ENCODE measurements at regions not wholly inside any gene's neighbourhood (a gene's known extent, or its start where the extent isn't known, plus 50 kb on each side); places are given as distances from the start of the nearest gene placed in this dataset.

- DNase-seq (ENCODE audit: low spot score) (no peak), ATAC-seq (no peak), FAIRE-seq (no peak)
- Histone ChIP-seq H3K4me2 (ENCODE audit: low read depth, low read length) (no peak overlapping the region), H2AFZ (ENCODE audit: low read length) (no peak overlapping the region), H3K36me3 (replicated peaks in 1 of 2; ENCODE audit: control insufficient read depth in 1 of 2, insufficient read depth in 2 of 2, low read length in 2 of 2) (no peaks in the 10 kb centered on the region), H3K4me1 (ENCODE audit: insufficient read depth, low read length) (no peaks in the 10 kb centered on the region), H3K27me3 (ENCODE audit: control insufficient read depth in 1 of 2, insufficient read depth in 2 of 2, low read length in 2 of 2) (no peaks in the 10 kb centered on the region), H4K20me1 (ENCODE audit: insufficient read depth, low read length) (no peaks in the 10 kb centered on the region), H3K9me3 (ENCODE audit: low read length) (no peaks in the 10 kb centered on the region), H3K27ac (ENCODE audit: extremely low read length, insufficient read depth, low read length) (no peak overlapping the region), H3K79me2 (ENCODE audit: insufficient read depth, low read length) (no peaks in the 10 kb centered on the region), H3K4me3 (replicated peaks in 1 of 3; ENCODE audit: insufficient read depth in 1 of 3, low read depth in 2 of 3, low read length in 3 of 3) (no peak overlapping the region), H3K9ac (ENCODE audit: insufficient read depth, low read depth, low read length) (no peak overlapping the region)
- intact Hi-C loops (cut with micrococcal nuclease; ENCODE audit: unreplicated experiment), result no loop called here
- ChIA-PET CTCF (ENCODE audit: low intra/inter-chr PET ratio, low total read pairs) (no interaction called here), POLR2A (no interaction called here)
- BruUV-seq (replicated peaks), result no TSS peak
- WGBS (ENCODE audit: low lambda C conversion rate), result 14% methylated on average over 4 of the region's 4 CpGs
- in situ Hi-C loops (cut with HindIII; ENCODE audit: extremely low pct_ligation_motif_present, low pct_unique_long_range_greater_than_20kb), result no loop called here
- no peak for TF ChIP-seq ZNF225 (CRISPR knock-in tag; IDR thresholded peaks at IDR 0.05)
- no peak for TF ChIP-seq CEBPZ (IDR thresholded peaks at IDR 0.05; ENCODE audit: low read length)
- TF ChIP-seq NFIC (IDR thresholded peaks at IDR 0.05; ENCODE audit: low read length), result no peak
- no peak for TF ChIP-seq ATF1 (CRISPR knock-in tag; IDR thresholded peaks at IDR 0.05)
- TF ChIP-seq HNRNPH1 (optimal IDR thresholded peaks at IDR 0.05; ENCODE audit: low read depth, low read length), result no peak
- no peak for TF ChIP-seq ZFYVE20 (CRISPR knock-in tag; IDR thresholded peaks at IDR 0.05; ENCODE audit: borderline replicate concordance, low read depth)
- no peak for TF ChIP-seq ZFP82 (CRISPR knock-in tag; IDR thresholded peaks at IDR 0.05; ENCODE audit: borderline replicate concordance)
- TF ChIP-seq ZBTB39 (CRISPR knock-in tag; IDR thresholded peaks at IDR 0.05), result no peak
- no peak for TF ChIP-seq UBTF (CRISPR knock-in tag; IDR thresholded peaks at IDR 0.05)
- TF ChIP-seq ARNT2 (CRISPR knock-in tag; IDR thresholded peaks at IDR 0.05; ENCODE audit: low read depth), result no peak
- TF ChIP-seq TCF7L2 (IDR thresholded peaks at IDR 0.05; ENCODE audit: low read depth, low read length), result no peak
- TF ChIP-seq HDAC2 (CRISPR knock-in tag; IDR thresholded peaks at IDR 0.05), result no peak
- no peak for TF ChIP-seq ZNF841 (CRISPR knock-in tag; IDR thresholded peaks at IDR 0.05; ENCODE audit: borderline replicate concordance)
Measured at GRCh38 chr15:59950603-59951388, 53.3 kb upstream of the FOXB1 start.
